MG63 (cell line): ENCODE measurements at regions not wholly inside any gene's neighbourhood (a gene's known extent, or its start where the extent isn't known, plus 50 kb on each side); places are given as distances from the start of the nearest gene placed in this dataset.

Experiments
- DNase-seq: peaks from one replicate; pipeline ENCODE4 v3.0.0-alpha.2; 2020
- H3K27me3 ChIP-seq: fragments of 250-450 bp; sonication (Bioruptor Pico); 2 replicates; pipeline ENCODE4 v1.5.1; 2020; ENCODE audit warnings: mild to moderate bottlenecking, moderate library complexity
- H3K36me3 ChIP-seq: fragments of 250-450 bp; sonication (Bioruptor Pico); 2 replicates; pipeline ENCODE4 v1.5.1; 2020; ENCODE audit warnings: mild to moderate bottlenecking, moderate library complexity
- H3K4me3 ChIP-seq: fragments of 250-450 bp; sonication (Bioruptor Pico); 2 replicates; pipeline ENCODE4 v1.5.1; 2020; ENCODE audit warnings: mild to moderate bottlenecking, moderate library complexity
- H3K9me3 ChIP-seq: fragments of 250-450 bp; sonication (Bioruptor Pico); 2 replicates; pipeline ENCODE4 v1.5.1; 2020; ENCODE audit warnings: mild to moderate bottlenecking, moderate library complexity

GRCh38 chr3:150149651-150150051 lies 179.0 kb upstream of the PFN2 start:
- Histone ChIP-seq H3K36me3 (no peaks in the 10 kb centered on the region), H3K27me3 (no peaks in the 10 kb centered on the region), H3K9me3 (no peaks in the 10 kb centered on the region), H3K4me3 (no peak overlapping the region)
- peak; percentile 83 for DNase-seq

- Histone ChIP-seq H3K4me3 (no peak overlapping the region), H3K9me3 (no peaks in the 10 kb centered on the region), H3K27me3 (no peaks in the 10 kb centered on the region), H3K36me3 (no peaks in the 10 kb centered on the region)
- DNase-seq: no peak
These were observed 177.5 kb upstream of the PFN2 start for GRCh38 chr3:150148227-150148626.

GRCh38 chr3:150147776-150148175 lies 177.1 kb upstream of the PFN2 start:
- Histone ChIP-seq H3K9me3 (no peaks in the 10 kb centered on the region), H3K36me3 (no peaks in the 10 kb centered on the region), H3K4me3 (no peak overlapping the region), H3K27me3 (no peaks in the 10 kb centered on the region)
- no peak for DNase-seq

- no peak overlapping the region for H3K4me3 ChIP-seq
- no peaks in the 10 kb centered on the region for H3K9me3 ChIP-seq
- peak; percentile 78 for DNase-seq
- H3K36me3 ChIP-seq: no peaks in the 10 kb centered on the region
- no peaks in the 10 kb centered on the region for H3K27me3 ChIP-seq
These were observed 176.5 kb upstream of the PFN2 start for GRCh38 chr3:150146991-150147761.

GRCh38 chr3:150145659-150146058 lies 175.0 kb upstream of the PFN2 start:
- DNase-seq: no peak
- Histone ChIP-seq H3K27me3 (no peaks in the 10 kb centered on the region), H3K4me3 (no peak overlapping the region), H3K9me3 (no peaks in the 10 kb centered on the region), H3K36me3 (no peaks in the 10 kb centered on the region)

GRCh38 chr3:150144191-150144708 lies 173.6 kb upstream of the PFN2 start:
- Histone ChIP-seq H3K9me3 (no peaks in the 10 kb centered on the region), H3K36me3 (no peaks in the 10 kb centered on the region), H3K27me3 (no peaks in the 10 kb centered on the region), H3K4me3 (no peak overlapping the region)
- no peak for DNase-seq

- Histone ChIP-seq H3K4me3 (no peak overlapping the region), H3K9me3 (no peaks in the 10 kb centered on the region), H3K27me3 (no peaks in the 10 kb centered on the region), H3K36me3 (no peaks in the 10 kb centered on the region)
- DNase-seq: no peak
These were observed 172.2 kb upstream of the PFN2 start for GRCh38 chr3:150142936-150143335.

GRCh38 chr3:150141790-150142326 lies 171.2 kb upstream of the PFN2 start:
- Histone ChIP-seq H3K27me3 (no peaks in the 10 kb centered on the region), H3K9me3 (no peaks in the 10 kb centered on the region), H3K4me3 (no peak overlapping the region), H3K36me3 (no peaks in the 10 kb centered on the region)
- no peak for DNase-seq

GRCh38 chr3:150140614-150141321 lies 170.1 kb upstream of the PFN2 start:
- DNase-seq: no peak

GRCh38 chr3:150138824-150139223 lies 168.1 kb upstream of the PFN2 start:
- H3K9me3 ChIP-seq: no peaks in the 10 kb centered on the region
- H3K27me3 ChIP-seq: no peaks in the 10 kb centered on the region
- no peak for DNase-seq

More at GRCh38 chr3:150140614-150141321, 170.1 kb upstream of the PFN2 start:
- H3K36me3 ChIP-seq: no peaks in the 10 kb centered on the region
- H3K27me3 ChIP-seq: no peaks in the 10 kb centered on the region
- no peak overlapping the region for H3K4me3 ChIP-seq
- no peaks in the 10 kb centered on the region for H3K9me3 ChIP-seq

GRCh38 chr3:150136242-150136641 lies 165.5 kb upstream of the PFN2 start:
- Histone ChIP-seq H3K27me3 (no peaks in the 10 kb centered on the region), H3K4me3 (no peak overlapping the region), H3K36me3 (no peaks in the 10 kb centered on the region), H3K9me3 (no peaks in the 10 kb centered on the region; the same call in 1 of the 2 replicates)
- DNase-seq: no peak

More at GRCh38 chr3:150138824-150139223, 168.1 kb upstream of the PFN2 start:
- Histone ChIP-seq H3K4me3 (no peak overlapping the region), H3K36me3 (no peaks in the 10 kb centered on the region)

- no peaks in the 10 kb centered on the region for H3K36me3 ChIP-seq
- no peak for DNase-seq
- H3K4me3 ChIP-seq: no peak overlapping the region
- H3K27me3 ChIP-seq: no peaks in the 10 kb centered on the region
- no peaks in the 10 kb centered on the region; the same call in 1 of the 2 replicates for H3K9me3 ChIP-seq
These were observed 164.6 kb upstream of the PFN2 start for GRCh38 chr3:150135287-150135721.

GRCh38 chr3:150133293-150133692 lies 162.6 kb upstream of the PFN2 start:
- DNase-seq: no peak
- Histone ChIP-seq H3K4me3 (no peak overlapping the region), H3K27me3 (no peaks in the 10 kb centered on the region), H3K36me3 (no peaks in the 10 kb centered on the region), H3K9me3 (no peaks in the 10 kb centered on the region; the same call in 1 of the 2 replicates)

GRCh38 chr3:150132101-150132749 lies 161.5 kb upstream of the PFN2 start:
- DNase-seq: no peak
- Histone ChIP-seq H3K27me3 (no peaks in the 10 kb centered on the region), H3K36me3 (no peaks in the 10 kb centered on the region), H3K9me3 (no peaks in the 10 kb centered on the region; the same call in 1 of the 2 replicates), H3K4me3 (no peak overlapping the region)

GRCh38 chr3:150131663-150132062 lies 161.0 kb upstream of the PFN2 start:
- Histone ChIP-seq H3K9me3 (no peaks in the 10 kb centered on the region; the same call in 1 of the 2 replicates), H3K4me3 (no peak overlapping the region), H3K36me3 (no peaks in the 10 kb centered on the region), H3K27me3 (no peaks in the 10 kb centered on the region; the same call in 1 of the 2 replicates)
- no peak for DNase-seq

- Histone ChIP-seq H3K4me3 (no peak overlapping the region), H3K27me3 (no peaks in the 10 kb centered on the region; the same call in 1 of the 2 replicates), H3K9me3 (no peaks in the 10 kb centered on the region; the same call in 1 of the 2 replicates), H3K36me3 (no peaks in the 10 kb centered on the region)
- DNase-seq: no peak
These were observed 159.9 kb upstream of the PFN2 start for GRCh38 chr3:150130404-150131100.
